BLaER1 treated with 17β-estradiol and CSF1 and Interleukin-3, amounts not matched to agents 10 nM and 100 nM (cell line): ENCODE measurements at regions not wholly inside any gene's neighbourhood (a gene's known extent, or its start where the extent isn't known, plus 50 kb on each side); places are given as distances from the start of the nearest gene placed in this dataset.

Experiments
- H3K27ac ChIP-seq, 11 experiments: shearing (Covaris generic); formaldehyde crosslinking; 2 replicates each; pipeline ENCODE4 v1.8.1; 2022
- H3K27me3 ChIP-seq, 11 experiments: shearing (Covaris generic); formaldehyde crosslinking; 2 replicates each; pipeline ENCODE4 v1.8.1; 2022
- H3K36me3 ChIP-seq, 11 experiments: shearing (Covaris generic); formaldehyde crosslinking; 2 replicates each; pipeline ENCODE4 v1.8.1; 2022
- H3K4me1 ChIP-seq, 10 experiments: shearing (Covaris generic); formaldehyde crosslinking; 2 replicates each; pipeline ENCODE4 v1.8.1; 2022
- H3K4me2 ChIP-seq, 11 experiments: shearing (Covaris generic); formaldehyde crosslinking; 2 replicates each; pipeline ENCODE4 v1.8.1; 2022
- H3K4me3 ChIP-seq, 10 experiments: shearing (Covaris generic); formaldehyde crosslinking; 2 replicates each; pipeline ENCODE4 v1.8.1; 2022
- H3K9ac ChIP-seq, 11 experiments: shearing (Covaris generic); formaldehyde crosslinking; 2 replicates each; pipeline ENCODE4 v1.8.1; 2022
- H3K9me3 ChIP-seq, 11 experiments: shearing (Covaris generic); formaldehyde crosslinking; replicated peaks in 1 of 11; 2 replicates each; pipeline ENCODE4 v1.8.1; 2022
- H4K20me1 ChIP-seq, 11 experiments: shearing (Covaris generic); formaldehyde crosslinking; 2 replicates each; pipeline ENCODE4 v1.8.1; 2022
- Cebpa-rat ChIP-seq, 11 experiments: shearing (Covaris generic); IDR thresholded peaks; 2 replicates each; pipeline ENCODE4 v1.8.1; 2022

DNA sequence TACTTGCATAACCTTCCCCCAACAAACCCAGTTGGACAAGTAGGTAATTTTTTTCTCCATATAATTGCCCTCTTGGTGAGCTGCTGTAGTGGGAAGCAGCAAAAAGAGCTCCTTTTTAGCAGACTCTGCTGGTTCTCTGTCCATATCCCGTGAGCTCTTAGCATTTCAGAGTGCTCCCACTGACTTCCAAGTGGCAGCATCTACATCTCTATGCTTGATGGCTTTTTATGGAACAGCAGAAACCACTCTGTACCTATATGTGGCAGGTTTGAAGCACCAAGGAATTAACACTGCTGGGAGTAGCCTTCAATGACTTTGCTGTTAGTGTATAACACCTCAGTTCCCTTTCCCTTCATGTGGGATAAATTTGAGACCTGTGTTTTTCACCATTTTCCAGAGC lies 168.4 kb upstream of the NHS start:
- Histone ChIP-seq H3K4me2 (no peak overlapping the region), H3K4me3 (no peak overlapping the region), H3K4me1 (no peaks in the 10 kb centered on the region), H3K27me3 (peaks cover 91 to 98% (median 95%) of the 10 kb centered on the region in 11 experiments), H3K9me3 (peaks cover 9 to 20% (median 15%) of the 10 kb centered on the region in 11 experiments; a peak in 20 of 22 replicates), H3K36me3 (no peaks in the 10 kb centered on the region), H3K27ac (no peak overlapping the region), H3K9ac (no peak overlapping the region), H4K20me1 (no peaks in the 10 kb centered on the region)
- TF ChIP-seq Cebpa-rat (IDR thresholded peaks at IDR 0.05), result no peak

GRCh38 chrX:17214962-17215361 lies 160.0 kb upstream of the NHS start:
- peaks cover 19 to 80% (median 39%) of the 10 kb centered on the region in 11 experiments for H3K9me3 ChIP-seq
- no peak overlapping the region for H3K9ac ChIP-seq
- H3K4me3 ChIP-seq, result no peak overlapping the region
- H4K20me1 ChIP-seq, result no peaks in the 10 kb centered on the region
- H3K4me1 ChIP-seq, result no peaks in the 10 kb centered on the region
- H3K4me2 ChIP-seq, result no peak overlapping the region
- peak in 6 of 11 experiments; percentile 20 to 88 (median 34); a peak in 6 of 22 replicates for TF ChIP-seq Cebpa-rat (IDR thresholded peaks at IDR 0.05)
- H3K27me3 ChIP-seq, result peaks cover 66 to 99% (median 94%) of the 10 kb centered on the region in 11 experiments
- no peaks in the 10 kb centered on the region for H3K36me3 ChIP-seq
- no peak overlapping the region for H3K27ac ChIP-seq

DNA sequence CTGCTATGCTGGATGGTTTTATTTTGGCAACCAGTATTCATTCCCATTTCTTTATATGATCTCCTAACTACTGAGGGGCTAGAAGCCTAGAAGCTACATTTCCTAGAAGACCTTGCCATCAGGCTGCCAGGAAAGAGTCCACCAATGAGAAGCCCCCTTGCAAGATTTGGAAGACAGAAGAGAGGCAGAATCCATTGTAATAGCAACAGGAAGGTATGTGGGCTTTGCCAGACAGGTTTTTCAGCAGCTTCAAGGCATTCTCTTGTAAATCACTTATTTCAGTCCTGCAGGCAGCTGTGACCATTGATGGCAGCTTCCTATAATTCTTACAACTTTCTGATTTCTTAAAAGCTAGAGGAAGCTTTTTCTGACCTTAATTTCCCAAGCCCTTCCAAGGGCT lies 148.3 kb upstream of the NHS start:
- H3K27me3 ChIP-seq, result peaks cover 69 to 79% (median 72%) of the 10 kb centered on the region in 11 experiments

GRCh38 chrX:17237146-17237545 lies 137.9 kb upstream of the NHS start:
- Histone ChIP-seq H3K4me2 (no peak overlapping the region), H3K9me3 (peaks cover 0 to 5% (median 0%) of the 10 kb centered on the region in 11 experiments; a peak in 2 of 22 replicates), H3K9ac (no peak overlapping the region), H3K4me3 (no peak overlapping the region), H3K36me3 (no peaks in the 10 kb centered on the region), H3K27ac (no peak overlapping the region), H3K4me1 (no peaks in the 10 kb centered on the region), H3K27me3 (peaks cover 70 to 80% (median 78%) of the 10 kb centered on the region in 11 experiments), H4K20me1 (no peaks in the 10 kb centered on the region; a peak in 1 of 22 replicates)
- no peak for TF ChIP-seq Cebpa-rat (IDR thresholded peaks at IDR 0.05)

More for the DNA sequence above, 148.3 kb upstream of the NHS start:
- Histone ChIP-seq H3K9me3 (no peaks in the 10 kb centered on the region; a peak in 2 of 22 replicates), H4K20me1 (no peaks in the 10 kb centered on the region), H3K4me2 (no peak overlapping the region), H3K27ac (no peak overlapping the region), H3K4me1 (no peaks in the 10 kb centered on the region), H3K9ac (no peak overlapping the region), H3K36me3 (no peaks in the 10 kb centered on the region), H3K4me3 (no peak overlapping the region)
- TF ChIP-seq Cebpa-rat (IDR thresholded peaks at IDR 0.05), result no peak

GRCh38 chrX:17242470-17242869 lies 132.5 kb upstream of the NHS start:
- Histone ChIP-seq H3K36me3 (no peaks in the 10 kb centered on the region), H4K20me1 (no peaks in the 10 kb centered on the region; a peak in 1 of 22 replicates), H3K4me3 (no peak overlapping the region), H3K27me3 (peaks cover 47 to 67% (median 60%) of the 10 kb centered on the region in 11 experiments), H3K9me3 (peaks cover 0 to 14% (median 5%) of the 10 kb centered on the region in 11 experiments; a peak in 10 of 22 replicates), H3K4me2 (no peak overlapping the region), H3K9ac (no peak overlapping the region), H3K4me1 (no peaks in the 10 kb centered on the region), H3K27ac (no peak overlapping the region)
- TF ChIP-seq Cebpa-rat (IDR thresholded peaks at IDR 0.05), result no peak

DNA sequence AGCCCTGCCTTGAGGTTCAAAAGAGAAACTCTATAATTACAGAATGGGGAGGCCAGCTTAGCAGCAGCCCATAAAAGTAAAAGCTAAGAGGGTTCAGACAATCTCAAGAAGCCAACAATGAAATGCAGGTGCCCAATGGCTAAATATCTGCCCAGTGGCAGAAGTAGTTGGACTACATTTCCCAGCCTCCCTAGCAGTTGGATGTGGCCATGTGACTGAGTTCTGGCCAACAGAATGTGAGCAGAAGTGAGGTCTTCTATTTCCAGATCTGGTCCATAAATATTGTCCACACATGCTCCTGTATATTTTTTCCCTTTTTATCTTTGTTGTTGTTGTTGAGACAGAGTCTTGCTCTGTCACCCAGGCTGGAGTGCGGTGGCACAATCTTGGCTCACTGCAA lies 127.9 kb upstream of the NHS start:
- H3K4me1 ChIP-seq, result no peaks in the 10 kb centered on the region
- no peak overlapping the region for H3K9ac ChIP-seq
- H3K4me2 ChIP-seq, result no peak overlapping the region
- no peak overlapping the region for H3K4me3 ChIP-seq
- no peak for TF ChIP-seq Cebpa-rat (IDR thresholded peaks at IDR 0.05)
- no peak overlapping the region for H3K27ac ChIP-seq
- H4K20me1 ChIP-seq, result no peaks in the 10 kb centered on the region
- H3K27me3 ChIP-seq, result peaks cover 48 to 64% (median 59%) of the 10 kb centered on the region in 11 experiments
- no peaks in the 10 kb centered on the region for H3K36me3 ChIP-seq
- peaks cover 0 to 14% (median 5%) of the 10 kb centered on the region in 11 experiments; a peak in 10 of 22 replicates for H3K9me3 ChIP-seq

- Histone ChIP-seq H3K36me3 (no peaks in the 10 kb centered on the region), H3K9me3 (peaks cover 23 to 47% (median 35%) of the 10 kb centered on the region in 11 experiments), H3K27me3 (peaks cover 31 to 91% (median 70%) of the 10 kb centered on the region in 11 experiments), H3K4me3 (no peak overlapping the region), H3K4me1 (peaks cover 0 to 26% (median 0%) of the 10 kb centered on the region in 10 experiments; a peak in 4 of 20 replicates), H4K20me1 (no peaks in the 10 kb centered on the region), H3K27ac (no peak overlapping the region), H3K4me2 (no peak overlapping the region), H3K9ac (no peak overlapping the region)
- no peak for TF ChIP-seq Cebpa-rat (IDR thresholded peaks at IDR 0.05)
Measured at GRCh38 chrX:17262123-17262522, 112.9 kb upstream of the NHS start.

- Histone ChIP-seq H3K4me1 (peaks cover 0 to 25% (median 0%) of the 10 kb centered on the region in 10 experiments; a peak in 4 of 20 replicates), H3K9ac (no peak overlapping the region)
- no peak for TF ChIP-seq Cebpa-rat (IDR thresholded peaks at IDR 0.05)
Measured at GRCh38 chrX:17266136-17266535, 108.9 kb upstream of the NHS start.

DNA sequence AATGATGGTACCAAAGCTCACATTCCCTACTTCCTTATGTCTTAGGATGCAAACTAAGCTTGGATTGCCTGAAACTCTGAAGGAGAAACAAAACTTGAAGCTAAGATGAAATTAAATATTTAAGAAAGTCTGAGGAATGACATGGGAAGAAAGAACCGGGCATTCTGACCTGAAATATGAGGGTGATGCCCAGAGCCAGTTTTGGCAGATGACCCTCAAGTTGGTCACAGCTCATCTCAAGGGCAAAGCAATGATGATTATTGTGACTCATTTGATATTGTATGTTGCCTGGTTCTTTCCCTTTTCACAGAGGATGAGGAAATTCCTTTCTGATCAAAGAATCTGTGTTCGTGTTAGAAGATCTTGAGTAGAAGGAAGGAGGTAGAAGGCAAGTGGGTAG lies 96.0 kb upstream of the NHS start:
- Histone ChIP-seq H3K9me3 (peaks cover 11 to 24% (median 17%) of the 10 kb centered on the region in 11 experiments; a peak in 21 of 22 replicates), H3K4me2 (no peak overlapping the region), H3K27me3 (peaks cover 74 to 95% (median 91%) of the 10 kb centered on the region in 11 experiments), H3K27ac (no peak overlapping the region), H3K4me3 (no peak overlapping the region), H4K20me1 (no peaks in the 10 kb centered on the region; a peak in 1 of 22 replicates), H3K4me1 (no peaks in the 10 kb centered on the region), H3K36me3 (no peaks in the 10 kb centered on the region), H3K9ac (no peak overlapping the region)
- no peak for TF ChIP-seq Cebpa-rat (IDR thresholded peaks at IDR 0.05)

More at GRCh38 chrX:17266136-17266535, 108.9 kb upstream of the NHS start:
- Histone ChIP-seq H3K27me3 (peaks cover 35 to 92% (median 78%) of the 10 kb centered on the region in 11 experiments; a peak in 21 of 22 replicates), H3K27ac (no peak overlapping the region), H4K20me1 (no peaks in the 10 kb centered on the region), H3K36me3 (no peaks in the 10 kb centered on the region), H3K4me3 (no peak overlapping the region), H3K9me3 (peaks cover 23 to 37% (median 32%) of the 10 kb centered on the region in 11 experiments), H3K4me2 (peak overlapping the region in 2 of 11 experiments; percentile 0 to 28; a peak in 2 of 22 replicates)

GRCh38 chrX:17285983-17286382 lies 89.0 kb upstream of the NHS start:
- Histone ChIP-seq H3K4me2 (peak overlapping the region in 9 of 11 experiments; percentile 22 to 63 (median 45); a peak in 15 of 22 replicates), H3K36me3 (no peaks in the 10 kb centered on the region), H3K9me3 (peaks cover 0 to 28% (median 6%) of the 10 kb centered on the region in 11 experiments; a peak in 13 of 22 replicates), H3K4me3 (no peak overlapping the region), H3K27me3 (peaks cover 84 to 100% (median 97%) of the 10 kb centered on the region in 11 experiments), H4K20me1 (no peaks in the 10 kb centered on the region; a peak in 1 of 22 replicates), H3K4me1 (peaks cover 4 to 20% (median 18%) of the 10 kb centered on the region in 10 experiments; a peak in 16 of 20 replicates), H3K27ac (peak overlapping the region in 8 of 11 experiments; percentile 3 to 55 (median 34); a peak in 15 of 22 replicates), H3K9ac (no peak overlapping the region)
- TF ChIP-seq Cebpa-rat (IDR thresholded peaks at IDR 0.05), result no peak
